IMR-90 (cell line): ENCODE measurements at regions not wholly inside any gene's neighbourhood (a gene's known extent, or its start where the extent isn't known, plus 50 kb on each side); places are given as distances from the start of the nearest gene placed in this dataset.

Experiments used
- ATAC-seq: fragments of 200-7000 bp; cut with Tn5 transposase; 2 replicates; pipeline ENCODE4 v1.9.1; 2020; ENCODE audit warnings: low read depth, mild to moderate bottlenecking, moderate library complexity
- BruUV-seq: library from RNA; stranded (reverse); fragments of 400-500 nt; replicated peaks from 2 replicates; lab custom pipeline; 2021; lab: Mats Ljungman, UMichigan
- CTCF ChIA-PET: fragments of 300-600 bp; formaldehyde crosslinking; extraction: SDS; loops from one replicate; lab custom pipeline; 2021; ENCODE audit warnings: antibody characterized with exemption; lab: Yijun Ruan, JAX
- POLR2A ChIA-PET: fragments of 300-600 bp; sonication (Branson Sonifier 250); formaldehyde crosslinking; loops from one replicate; lab custom pipeline; 2022; ENCODE audit warnings: antibody characterized with exemption; ENCODE audit not compliant: unreplicated experiment; lab: Charles Lee
- DNase-seq: peaks from one replicate; pipeline ENCODE4 v3.0.0; 2013
- H2AFZ ChIP-seq: replicated peaks from 2 replicates; pipeline ENCODE3; 2013; ENCODE audit warnings: low read length, mild to moderate bottlenecking; ENCODE audit not compliant: poor library complexity
- H2AK5ac ChIP-seq: 2 replicates; pipeline ENCODE4 v1.6.1; 2013; ENCODE audit warnings: low read depth, low read length, inconsistent platforms
- H2AK9ac ChIP-seq: replicated peaks from 2 replicates; pipeline ENCODE3; 2013; ENCODE audit warnings: mild to moderate bottlenecking, low read depth, low read length, moderate library complexity; ENCODE audit not compliant: poor library complexity
- H2BK120ac ChIP-seq: 2 replicates; pipeline ENCODE4 v1.6.1; 2013; ENCODE audit warnings: low read depth, low read length, inconsistent platforms
- H2BK15ac ChIP-seq: 3 replicates; pipeline ENCODE4 v1.6.1; 2013; ENCODE audit warnings: low read depth, low read length, inconsistent platforms
- H2BK20ac ChIP-seq: 2 replicates; pipeline ENCODE4 v1.6.1; 2013; ENCODE audit warnings: low read depth, mild to moderate bottlenecking, inconsistent platforms, low read length, moderate library complexity
- H2BK5ac ChIP-seq: 2 replicates; pipeline ENCODE4 v1.6.1; 2013; ENCODE audit warnings: mild to moderate bottlenecking, low read depth, low read length, inconsistent platforms; ENCODE audit not compliant: poor library complexity, severe bottlenecking
- H3K14ac ChIP-seq: replicated peaks from 2 replicates; pipeline ENCODE4 v1.6.1; 2013; ENCODE audit warnings: low read depth, low read length, inconsistent platforms
- H3K18ac ChIP-seq: 2 replicates; pipeline ENCODE4 v1.6.1; 2013; ENCODE audit warnings: low read depth, low read length, control low read depth
- H3K23ac ChIP-seq: 2 replicates; pipeline ENCODE4 v1.6.1; 2013; ENCODE audit warnings: low read depth, low read length, inconsistent platforms
- H3K27ac ChIP-seq: 2 replicates; pipeline ENCODE4 v1.5.1; 2013; ENCODE audit warnings: mild to moderate bottlenecking, control low read depth, low read length; ENCODE audit not compliant: insufficient read depth
- H3K27me3 ChIP-seq: 2 replicates; pipeline ENCODE4 v1.6.1; 2013; ENCODE audit warnings: low read length; ENCODE audit not compliant: control insufficient read depth, insufficient read depth
- H3K36me3 ChIP-seq: 2 replicates; pipeline ENCODE4 v1.6.1; 2013; ENCODE audit warnings: low read length, mixed read lengths; ENCODE audit not compliant: control insufficient read depth, insufficient read depth
- H3K4ac ChIP-seq: 2 replicates; pipeline ENCODE4 v1.6.1; 2013; ENCODE audit warnings: low read depth, low read length, inconsistent platforms
- H3K4me1 ChIP-seq: 2 replicates; pipeline ENCODE4 v1.6.1; 2013; ENCODE audit warnings: low read length, mixed read lengths; ENCODE audit not compliant: control insufficient read depth, insufficient read depth
- H3K4me2 ChIP-seq: 2 replicates; pipeline ENCODE4 v1.6.1; 2013; ENCODE audit warnings: low read depth, mild to moderate bottlenecking, control low read depth, low read length, moderate library complexity
- H3K4me3 ChIP-seq: 2 replicates; pipeline ENCODE4 v1.5.1; 2013; ENCODE audit warnings: low read depth, mild to moderate bottlenecking, control low read depth, low read length, moderate library complexity; ENCODE audit not compliant: insufficient read depth
- H3K56ac ChIP-seq: 2 replicates; pipeline ENCODE4 v1.6.1; 2013; ENCODE audit warnings: low read length, inconsistent platforms; ENCODE audit not compliant: insufficient read depth; ENCODE audit errors: extremely low read depth
- H3K79me1 ChIP-seq, 2 experiments: 2 replicates each; pipeline ENCODE4 v1.6.1; 2013; ENCODE audit warnings: low read length in 2 of 2, inconsistent platforms in 1 of 2, low read depth in 1 of 2
- H3K9ac ChIP-seq: 2 replicates; pipeline ENCODE4 v1.6.1; 2013; ENCODE audit warnings: low read depth, low read length, control low read depth
- H3K9me1 ChIP-seq: 2 replicates; pipeline ENCODE4 v1.6.1; 2013; ENCODE audit warnings: low read length, inconsistent platforms; ENCODE audit not compliant: insufficient read depth
- H3K9me3 ChIP-seq: 2 replicates; pipeline ENCODE4 v1.6.1; 2013; ENCODE audit warnings: low read length; ENCODE audit not compliant: control insufficient read depth, insufficient read depth
- H4K20me1 ChIP-seq: 2 replicates; pipeline ENCODE4 v1.6.1; 2013; ENCODE audit warnings: low read length, inconsistent platforms; ENCODE audit not compliant: insufficient read depth
- H4K5ac ChIP-seq: 2 replicates; pipeline ENCODE4 v1.6.1; 2013; ENCODE audit warnings: mild to moderate bottlenecking, low read depth, low read length, control low read depth
- H4K8ac ChIP-seq, 2 experiments: 2 replicates each; pipeline ENCODE4 v1.6.1; 2013; ENCODE audit warnings: low read depth in 2 of 2, low read length in 2 of 2, control low read depth in 1 of 2, inconsistent platforms in 1 of 2
- H4K91ac ChIP-seq: 2 replicates; pipeline ENCODE4 v1.6.1; 2013; ENCODE audit warnings: low read depth, low read length, inconsistent platforms; ENCODE audit not compliant: insufficient read depth
- CEBPB ChIP-seq: IDR thresholded peaks from 2 replicates; pipeline ENCODE4 v1.6.1; 2012; ENCODE audit warnings: low read depth, low read length, improper control_type of control experiment
- CHD1 ChIP-seq: IDR thresholded peaks from 2 replicates; pipeline ENCODE4 v1.6.1; 2012; ENCODE audit warnings: low read depth, low read length, improper control_type of control experiment
- MAFK ChIP-seq: IDR thresholded peaks from 2 replicates; pipeline ENCODE4 v1.6.1; 2012; ENCODE audit warnings: low read depth, low read length, improper control_type of control experiment
- MXI1 ChIP-seq: IDR thresholded peaks from 2 replicates; pipeline ENCODE4 v1.6.1; 2012; ENCODE audit warnings: low read depth, mild to moderate bottlenecking, low read length, moderate library complexity, borderline replicate concordance
- RCOR1 ChIP-seq: IDR thresholded peaks from 2 replicates; pipeline ENCODE4 v1.6.1; 2012; ENCODE audit warnings: mild to moderate bottlenecking, low read length, improper control_type of control experiment; ENCODE audit not compliant: insufficient replicate concordance
- SMC3 ChIP-seq: fragments of 150-350 bp; IDR thresholded peaks from 2 replicates; pipeline ENCODE4 v1.6.1; 2016; ENCODE audit warnings: low read depth, mild to moderate bottlenecking, antibody characterized with exemption, low read length, moderate library complexity
- WGBS, 2 experiments: methylation state at CpG; one replicate each; pipeline versions ENCODE4 v1.1.5 to v1.1.7; 2013; ENCODE audit warnings: missing lambda C conversion rate in 2 of 2; ENCODE audit not compliant: insufficient read length in 1 of 2; ENCODE audit errors: extremely low coverage in 2 of 2; 5-methylcytosine and 5-hydroxymethylcytosine counted together
- dilution Hi-C: fragments of 300-500 bp; cut with HindIII; formaldehyde crosslinking; loops from one replicate; pipeline ENCODE4 v1.14.3; 2018; ENCODE audit warnings: low sequenced_read_pairs; ENCODE audit not compliant: unreplicated experiment
- in situ Hi-C: fragments of 300-500 bp; cut with MboI; formaldehyde crosslinking; loops from 3 replicates; pipeline ENCODE4 v1.14.3; 2019; ENCODE audit warnings: low sequenced_read_pairs, inconsistent platforms, mixed read lengths
- intact Hi-C: fragments of 100-400 bp; cut with micrococcal nuclease; formaldehyde crosslinking; loops from 2 replicates; pipeline ENCODE4 v1.10.0; 2022
- TF ChIP-seq, protein P1 (sequence below): fragments of 150-350 bp; IDR thresholded peaks from 2 replicates; pipeline ENCODE4 v1.6.1; 2017; ENCODE audit warnings: mild to moderate bottlenecking, antibody characterized with exemption, low read length, low read depth
- TF ChIP-seq, protein P2 (sequence below): fragments of 150-350 bp; IDR thresholded peaks from 2 replicates; pipeline ENCODE4 v1.6.1; 2016; ENCODE audit warnings: low read depth, mild to moderate bottlenecking, low read length, moderate library complexity, borderline replicate concordance

DNA sequence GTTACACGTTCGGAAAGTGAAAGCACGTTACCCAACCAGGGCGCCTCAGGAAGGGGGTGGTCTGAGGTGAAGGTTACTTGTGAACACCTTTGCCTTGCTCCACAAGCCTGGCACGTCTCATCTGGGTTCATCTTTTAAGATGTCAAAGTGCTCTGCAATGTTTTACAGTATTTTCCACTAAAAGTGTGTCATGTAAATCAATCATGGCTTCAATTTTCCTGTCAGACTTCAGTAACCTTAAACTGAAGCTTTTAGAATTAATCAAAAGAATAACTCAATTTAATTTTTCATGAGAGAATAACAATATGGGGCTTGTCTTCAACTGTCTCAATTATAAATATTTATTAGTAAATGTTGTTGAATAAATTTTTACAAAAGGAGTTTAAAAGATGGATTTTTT lies 93.3 kb upstream of the FANCL start:
- no peak overlapping the region for H3K18ac ChIP-seq
- no peak overlapping the region for H2BK5ac ChIP-seq
- intact Hi-C loops (loop anchor here (5.0 kb wide), 1 partner anchor 427 kb away; no protein-coding TSS in a partner anchor), in situ Hi-C loops (no loop called here), dilution Hi-C loops (no loop called here)
- no peak for DNase-seq
- no peak overlapping the region for H2BK15ac ChIP-seq
- H4K5ac ChIP-seq, result no peak overlapping the region
- no peak overlapping the region for H3K56ac ChIP-seq
- no peak overlapping the region for H4K8ac ChIP-seq
- no peaks in the 10 kb centered on the region for H3K36me3 ChIP-seq
- BruUV-seq, result no TSS peak
- H2AK9ac ChIP-seq, result no peak overlapping the region
- H3K9me1 ChIP-seq, result no peaks in the 10 kb centered on the region
- no peak overlapping the region for H4K91ac ChIP-seq
- no peak overlapping the region for H2BK20ac ChIP-seq
- no peak overlapping the region for H2BK120ac ChIP-seq
- H2AK5ac ChIP-seq, result no peak overlapping the region
- no CpG with 5 or more reads among the region's 5 CpGs for WGBS, 2 experiments
- H4K20me1 ChIP-seq, result no peaks in the 10 kb centered on the region
- peak overlapping the region; percentile 65; the same call in 1 of the 2 replicates for H3K4me2 ChIP-seq
- H3K4me3 ChIP-seq, result no peak overlapping the region
- no peaks in the 10 kb centered on the region for H3K4me1 ChIP-seq
- no peak overlapping the region for H3K23ac ChIP-seq
- no peak overlapping the region for H3K14ac ChIP-seq
- ChIA-PET CTCF (no interaction called here), POLR2A (no interaction called here)
- H3K27me3 ChIP-seq, result no peaks in the 10 kb centered on the region
- H3K27ac ChIP-seq, result no peak overlapping the region
- TF ChIP-seq CEBPB (no peak), SMC3 (no peak), MXI1 (no peak), MAFK (no peak), CHD1 (no peak), RCOR1 (no peak)
- TF ChIP-seq, protein P1, sequence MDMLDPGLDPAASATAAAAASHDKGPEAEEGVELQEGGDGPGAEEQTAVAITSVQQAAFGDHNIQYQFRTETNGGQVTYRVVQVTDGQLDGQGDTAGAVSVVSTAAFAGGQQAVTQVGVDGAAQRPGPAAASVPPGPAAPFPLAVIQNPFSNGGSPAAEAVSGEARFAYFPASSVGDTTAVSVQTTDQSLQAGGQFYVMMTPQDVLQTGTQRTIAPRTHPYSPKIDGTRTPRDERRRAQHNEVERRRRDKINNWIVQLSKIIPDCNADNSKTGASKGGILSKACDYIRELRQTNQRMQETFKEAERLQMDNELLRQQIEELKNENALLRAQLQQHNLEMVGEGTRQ, result no peak
- TF ChIP-seq, protein P2, sequence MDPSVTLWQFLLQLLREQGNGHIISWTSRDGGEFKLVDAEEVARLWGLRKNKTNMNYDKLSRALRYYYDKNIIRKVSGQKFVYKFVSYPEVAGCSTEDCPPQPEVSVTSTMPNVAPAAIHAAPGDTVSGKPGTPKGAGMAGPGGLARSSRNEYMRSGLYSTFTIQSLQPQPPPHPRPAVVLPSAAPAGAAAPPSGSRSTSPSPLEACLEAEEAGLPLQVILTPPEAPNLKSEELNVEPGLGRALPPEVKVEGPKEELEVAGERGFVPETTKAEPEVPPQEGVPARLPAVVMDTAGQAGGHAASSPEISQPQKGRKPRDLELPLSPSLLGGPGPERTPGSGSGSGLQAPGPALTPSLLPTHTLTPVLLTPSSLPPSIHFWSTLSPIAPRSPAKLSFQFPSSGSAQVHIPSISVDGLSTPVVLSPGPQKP, result no peak
- H3K9ac ChIP-seq, result no peak overlapping the region
- ATAC-seq, result no peak
- no peaks in the 10 kb centered on the region for H3K9me3 ChIP-seq
- H2AFZ ChIP-seq, result peak overlapping the region; percentile 58
- no peaks in the 10 kb centered on the region for H3K79me1 ChIP-seq
- H3K4ac ChIP-seq, result no peak overlapping the region
